GM10266 (cell line): ENCODE measurements at regions not wholly inside any gene's neighbourhood (a gene's known extent, or its start where the extent isn't known, plus 50 kb on each side); places are given as distances from the start of the nearest gene placed in this dataset.

Source experiments
- DNase-seq: peaks from one replicate; pipeline ENCODE4 v3.0.0; 2012; ENCODE audit errors: extremely low spot score
- CTCF ChIP-seq: IDR thresholded peaks from 2 replicates; pipeline ENCODE4 v1.5.1; 2012; ENCODE audit warnings: mild to moderate bottlenecking, low read depth; ENCODE audit not compliant: control insufficient read depth, insufficient read depth; ENCODE audit errors: missing control alignments

DNA sequence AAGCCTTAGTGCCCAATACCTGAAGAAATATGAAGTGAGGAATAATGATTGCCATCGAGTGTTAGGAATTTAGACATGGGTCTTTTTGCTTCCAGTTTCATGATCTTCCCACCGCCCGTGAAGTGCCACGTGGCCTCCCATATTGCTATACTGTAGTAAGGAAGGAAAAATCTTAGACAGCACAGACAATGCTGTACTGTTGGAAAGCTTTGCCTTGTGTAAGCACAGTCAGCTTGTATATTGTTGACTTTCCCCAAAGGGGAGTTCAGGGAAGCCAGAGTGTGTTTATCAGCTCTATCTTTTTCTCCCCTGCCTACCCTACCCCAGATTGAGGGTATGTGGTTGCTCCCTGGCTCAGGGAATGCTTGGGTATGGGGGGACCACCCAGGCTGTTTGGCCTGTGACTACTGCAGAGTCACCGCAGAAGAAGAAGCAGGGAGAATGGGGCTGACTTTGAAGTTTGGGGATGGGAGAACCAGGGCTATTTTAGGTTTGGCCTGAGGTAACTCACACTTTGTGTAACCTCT is 161.8 kb upstream of the MEF2C start:
- TF ChIP-seq CTCF, result no peak
- no peak for DNase-seq

DNA sequence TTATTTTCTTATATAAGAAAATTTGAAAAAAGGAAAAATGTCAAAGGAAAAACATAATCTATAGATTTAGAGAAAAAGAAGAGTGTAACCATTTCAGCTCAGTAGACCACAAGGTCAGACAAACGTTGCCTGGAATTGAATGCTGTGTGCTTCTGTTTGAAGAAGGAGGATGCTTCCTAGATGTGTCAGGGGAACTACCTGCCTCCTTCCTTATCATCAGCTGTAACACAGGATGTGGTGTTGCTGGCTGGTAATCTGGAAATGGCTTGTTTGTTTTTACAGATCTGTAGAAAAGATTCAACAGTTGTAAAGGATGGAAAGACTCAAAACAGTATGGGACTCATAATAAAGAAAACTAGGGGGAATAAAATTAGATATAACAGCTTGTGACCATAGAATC is 160.7 kb upstream of the MEF2C start:
- no peak for TF ChIP-seq CTCF
- peak; percentile 14 for DNase-seq

GRCh38 chr5:89042746-89043145 is 159.8 kb upstream of the MEF2C start:
- DNase-seq, result no peak
- no peak for TF ChIP-seq CTCF

DNA sequence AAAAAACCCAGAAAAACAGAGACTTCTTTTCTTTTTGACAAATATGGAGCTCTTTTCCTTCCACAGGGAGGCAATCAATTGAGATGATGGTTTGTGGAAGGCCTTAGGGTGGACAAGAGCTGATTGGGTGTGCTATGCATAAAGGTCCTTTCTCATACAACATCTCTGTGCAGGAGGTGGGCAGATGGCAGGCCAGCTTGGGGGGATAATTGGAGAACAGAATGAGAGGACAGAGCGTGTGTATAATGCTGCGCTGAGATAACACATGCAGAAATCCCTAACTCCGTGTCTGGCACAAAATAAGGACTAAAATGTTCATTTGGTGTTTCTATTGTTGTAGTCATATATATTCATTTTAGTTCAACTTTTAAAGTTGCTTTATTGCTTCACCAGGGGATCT is 159.0 kb upstream of the MEF2C start:
- no peak for TF ChIP-seq CTCF
- no peak for DNase-seq

DNA sequence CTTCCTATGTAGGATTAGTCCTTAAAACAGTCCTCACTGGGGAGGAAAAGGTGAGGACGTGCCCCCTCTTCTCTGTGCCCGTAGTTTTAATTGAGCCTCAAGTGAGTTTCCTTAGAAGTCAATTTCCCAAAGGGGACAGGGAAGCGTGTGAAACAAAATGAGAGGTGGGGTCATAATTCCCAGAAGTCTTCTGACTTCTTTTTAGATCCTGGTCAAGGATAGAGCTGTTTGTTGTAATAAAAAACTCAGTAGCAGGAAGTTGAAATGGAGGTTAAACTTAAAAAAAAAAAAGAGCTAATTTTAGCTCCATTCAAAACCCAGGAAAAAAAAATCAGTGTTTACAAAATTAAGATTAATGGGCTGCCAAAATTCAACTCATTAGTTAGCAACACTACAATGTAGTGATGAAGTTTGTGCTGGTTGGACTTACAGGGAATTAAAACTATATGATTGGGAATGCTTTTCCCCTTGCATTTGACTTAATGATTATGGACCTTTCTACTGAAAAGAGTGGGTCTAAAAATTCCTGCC is 158.3 kb upstream of the MEF2C start:
- no peak for TF ChIP-seq CTCF
- no peak for DNase-seq

- no peak for DNase-seq
- TF ChIP-seq CTCF, result no peak
Observed at GRCh38 chr5:89036704-89037489, 153.9 kb upstream of the MEF2C start.

GRCh38 chr5:89036166-89036565 is 153.2 kb upstream of the MEF2C start:
- DNase-seq, result no peak
- no peak for TF ChIP-seq CTCF
